ENCODE measurements at regions not wholly inside any gene's neighbourhood (a gene's known extent, or its start where the extent isn't known, plus 50 kb on each side); places are given as distances from the start of the nearest gene placed in this dataset.
"Not testable (repeated sequence)": the region's sequence is repeated elsewhere in the genome, so short reads cannot be mapped to it uniquely, and the experiment has no call there.

DNA sequence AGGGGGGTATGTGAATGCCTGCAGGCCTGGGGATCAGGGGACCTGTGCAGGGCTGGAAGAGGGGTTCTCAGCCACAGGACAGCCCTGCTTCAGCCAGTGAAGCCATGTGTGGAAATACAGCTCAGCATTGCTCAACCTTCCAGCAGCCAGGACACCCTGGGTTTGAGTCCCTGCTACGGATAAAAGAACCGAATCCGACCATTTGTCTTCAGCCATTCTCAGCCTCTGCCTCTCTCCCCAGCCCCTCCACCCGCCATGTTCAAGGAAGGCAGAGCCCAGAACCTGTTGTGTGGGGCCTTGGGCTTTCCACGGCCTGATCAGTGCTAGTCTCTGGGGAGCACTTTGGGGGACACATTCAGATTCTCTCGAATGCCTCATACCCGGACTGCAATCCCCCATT lies 337.5 kb downstream of the PREX1 start:
- DNase-seq = not testable (repeated sequence)

DNA sequence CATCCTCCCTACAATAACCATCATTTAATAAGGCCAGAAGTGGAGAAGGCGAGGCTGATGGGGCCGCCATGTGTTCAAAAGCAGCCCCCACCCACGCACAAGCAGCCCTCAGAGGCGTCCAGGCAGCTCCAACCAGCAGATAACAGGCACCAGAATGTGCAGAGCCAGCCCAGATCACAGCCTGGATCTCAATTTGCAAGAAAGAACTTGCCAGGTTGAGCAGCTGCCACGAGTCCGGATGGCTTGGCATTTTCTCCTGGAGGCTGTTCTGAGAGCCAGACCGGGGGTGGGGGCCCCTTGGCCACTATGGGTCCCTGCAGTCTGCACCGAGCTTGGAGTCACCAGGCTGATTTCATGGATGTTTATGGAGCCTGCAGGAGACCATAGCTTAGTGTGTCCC lies 338.1 kb downstream of the PREX1 start:
- no peak for DNase-seq

DNA sequence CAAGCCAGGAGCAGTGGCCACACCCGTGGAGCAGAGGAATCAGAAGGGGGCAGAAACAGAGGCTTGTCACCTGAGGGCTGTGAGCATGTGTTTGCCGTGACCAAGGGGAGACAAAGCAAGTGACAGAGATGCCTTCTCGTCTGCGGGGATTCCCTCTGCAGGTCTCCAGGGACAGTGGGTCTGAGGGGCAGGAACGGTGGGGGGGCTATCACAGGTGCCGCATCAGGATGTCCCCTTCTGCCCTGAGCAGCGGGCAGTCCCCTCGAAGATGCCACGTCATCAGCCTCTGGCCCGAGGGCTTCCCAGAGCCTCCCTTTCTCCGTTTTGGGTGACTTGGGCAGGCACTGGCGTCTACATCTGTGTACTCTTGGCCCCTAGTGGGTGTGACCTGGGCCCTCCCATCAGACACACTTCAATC lies 338.7 kb downstream of the PREX1 start:
- DNase-seq = no peak

DNA sequence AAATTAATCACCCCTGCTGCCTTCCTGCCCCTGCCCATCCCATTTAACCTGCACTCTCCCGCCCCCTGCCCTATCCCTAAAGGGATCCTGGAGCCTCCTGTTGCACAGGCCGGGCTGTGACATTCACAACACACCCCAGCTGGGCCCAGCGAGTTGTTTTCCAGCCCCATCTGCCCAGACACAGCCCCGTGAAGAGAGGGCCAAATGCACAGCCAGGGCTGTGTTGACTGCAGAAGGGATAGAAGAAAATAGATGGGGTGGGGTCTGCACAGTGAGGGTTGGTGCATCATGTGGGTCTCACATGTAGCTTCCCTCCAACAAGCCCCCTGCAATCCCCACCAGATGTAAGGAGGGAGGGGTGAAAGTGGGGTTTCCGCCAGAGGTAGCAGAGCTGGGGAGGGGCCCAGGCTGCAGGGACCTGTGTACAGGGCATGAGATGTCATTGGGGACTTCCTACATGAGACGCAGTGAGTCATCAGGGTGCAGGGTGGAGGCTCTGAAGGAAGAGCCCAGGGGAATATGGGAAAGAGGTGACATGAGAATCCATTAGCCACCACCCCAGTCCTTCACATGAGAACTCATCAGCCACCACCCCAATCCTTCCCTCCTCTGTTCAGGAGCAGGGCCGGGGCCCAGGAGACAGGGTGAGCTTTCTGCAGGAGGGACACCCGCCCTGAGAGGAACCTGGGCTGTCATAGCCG lies 339.3 kb downstream of the PREX1 start:
- not testable (repeated sequence) for DNase-seq

DNA sequence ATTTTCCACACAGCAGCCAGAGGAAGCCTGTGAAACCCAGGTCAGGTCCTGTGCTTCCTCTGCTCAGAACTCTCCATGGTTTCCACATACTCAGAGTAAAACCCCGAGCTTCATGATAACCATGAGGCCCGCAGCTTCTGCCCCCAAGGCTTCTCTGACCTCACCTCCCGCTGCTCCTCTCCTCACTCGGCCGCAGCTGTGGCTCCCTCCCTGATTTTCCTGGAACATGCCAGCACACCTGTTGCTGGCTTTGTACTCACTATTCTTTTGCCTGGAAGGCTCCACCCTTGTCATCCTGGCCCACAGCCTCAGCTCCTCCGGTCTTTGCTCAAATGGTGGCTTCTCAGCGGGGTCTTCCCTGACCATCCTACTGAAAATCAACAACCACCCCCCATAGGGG lies 341.7 kb downstream of the PREX1 start:
- DNase-seq = no peak

DNA sequence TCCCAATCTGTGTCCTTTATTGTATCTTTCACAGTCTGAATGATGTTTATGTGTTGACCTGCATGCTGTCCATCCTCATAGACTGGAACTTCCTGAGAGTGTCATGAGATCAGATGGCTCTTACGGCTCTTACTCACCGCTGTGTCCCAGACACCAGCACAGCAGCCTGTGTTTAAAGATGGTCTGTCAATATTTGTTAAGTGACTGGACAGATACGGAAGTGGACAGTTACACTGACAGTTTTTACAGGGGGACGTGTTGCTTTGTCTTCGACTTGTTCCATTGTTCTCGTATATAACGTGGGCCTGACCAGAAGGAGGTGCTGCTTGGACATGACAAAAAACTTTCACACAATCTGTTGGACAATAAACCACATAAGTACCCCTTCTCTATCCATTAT lies 342.6 kb downstream of the PREX1 start:
- DNase-seq = not testable (repeated sequence)

DNA sequence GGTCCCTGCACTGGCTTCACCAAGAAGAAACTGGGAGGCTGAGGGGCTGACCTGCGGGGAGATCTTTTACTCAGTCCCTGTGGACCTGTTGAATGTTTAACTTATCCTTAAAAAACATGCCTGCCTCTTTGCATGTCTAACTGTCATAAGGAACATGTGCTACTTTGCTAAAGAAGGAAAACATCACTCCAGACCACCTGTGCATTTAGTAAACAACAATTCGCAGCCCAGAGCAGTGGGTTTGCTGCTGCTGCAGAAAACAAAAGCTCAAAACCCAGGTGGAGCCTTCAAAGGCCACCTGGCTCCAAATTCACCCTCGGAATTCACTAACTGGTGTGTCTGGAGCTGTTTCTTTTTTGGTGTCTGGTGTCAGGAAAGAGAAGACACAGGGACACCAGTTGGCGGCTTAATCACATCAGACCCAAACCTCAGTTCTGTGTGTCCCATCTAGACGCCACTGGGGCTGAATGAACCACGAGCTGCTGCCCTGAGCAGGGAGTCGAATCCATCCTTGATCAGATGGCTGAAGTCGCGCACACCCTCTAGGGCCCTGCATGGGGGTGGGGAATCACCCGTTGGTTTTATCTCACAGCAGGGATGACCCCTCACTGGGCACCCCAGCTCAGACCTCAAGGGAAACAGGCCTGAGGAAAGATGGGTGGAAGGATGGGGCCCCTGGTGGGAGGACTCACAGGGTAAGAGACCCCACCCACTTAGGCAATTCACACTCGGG lies 344.3 kb downstream of the PREX1 start:
- no peak for DNase-seq

DNA sequence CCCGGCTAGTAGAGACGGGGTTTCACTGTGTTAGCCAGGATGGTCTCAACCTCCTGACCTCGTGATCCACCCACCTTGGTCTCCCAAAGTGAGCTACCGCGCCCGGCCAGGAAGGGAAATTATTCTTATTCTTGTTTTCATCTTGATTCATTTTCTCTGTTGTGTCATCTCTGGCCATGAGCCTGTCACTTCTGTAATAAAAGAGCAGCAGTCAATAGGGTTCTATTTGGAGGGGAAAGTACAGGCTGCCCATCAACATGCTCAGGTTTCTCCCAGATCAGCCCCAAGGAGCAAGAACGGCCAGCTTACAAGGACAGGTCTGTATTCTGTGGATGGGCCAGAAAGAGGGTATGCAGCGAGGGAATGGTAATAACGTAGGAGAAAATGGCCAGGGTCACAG lies 345.0 kb downstream of the PREX1 start:
- DNase-seq = no peak

DNA sequence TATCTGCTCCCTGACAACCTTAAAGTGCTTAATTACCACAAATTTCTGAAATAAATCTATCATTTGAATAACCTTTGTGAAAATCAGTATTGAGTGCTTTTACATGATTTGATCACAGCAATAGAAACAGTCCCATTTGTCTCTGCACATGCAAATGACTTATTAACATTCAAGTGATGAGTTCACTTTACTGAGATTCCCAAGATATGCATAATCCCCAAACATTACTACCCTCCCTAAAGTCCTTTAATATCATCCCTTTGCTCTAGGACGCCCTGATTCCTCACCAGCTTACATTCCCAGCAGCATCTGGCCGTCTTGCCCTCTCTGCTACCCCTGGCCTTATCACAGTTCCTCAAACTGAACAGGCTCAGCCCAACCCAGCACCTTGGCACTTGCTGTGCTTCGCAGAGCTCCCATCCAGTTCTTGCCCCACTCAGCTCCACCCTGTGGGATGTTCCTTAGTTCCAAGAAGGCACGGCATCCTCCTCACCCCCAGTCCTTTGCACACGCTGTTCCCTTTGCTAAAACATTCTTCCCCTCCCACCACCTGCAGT lies 347.5 kb downstream of the PREX1 start:
- DNase-seq = no peak

DNA sequence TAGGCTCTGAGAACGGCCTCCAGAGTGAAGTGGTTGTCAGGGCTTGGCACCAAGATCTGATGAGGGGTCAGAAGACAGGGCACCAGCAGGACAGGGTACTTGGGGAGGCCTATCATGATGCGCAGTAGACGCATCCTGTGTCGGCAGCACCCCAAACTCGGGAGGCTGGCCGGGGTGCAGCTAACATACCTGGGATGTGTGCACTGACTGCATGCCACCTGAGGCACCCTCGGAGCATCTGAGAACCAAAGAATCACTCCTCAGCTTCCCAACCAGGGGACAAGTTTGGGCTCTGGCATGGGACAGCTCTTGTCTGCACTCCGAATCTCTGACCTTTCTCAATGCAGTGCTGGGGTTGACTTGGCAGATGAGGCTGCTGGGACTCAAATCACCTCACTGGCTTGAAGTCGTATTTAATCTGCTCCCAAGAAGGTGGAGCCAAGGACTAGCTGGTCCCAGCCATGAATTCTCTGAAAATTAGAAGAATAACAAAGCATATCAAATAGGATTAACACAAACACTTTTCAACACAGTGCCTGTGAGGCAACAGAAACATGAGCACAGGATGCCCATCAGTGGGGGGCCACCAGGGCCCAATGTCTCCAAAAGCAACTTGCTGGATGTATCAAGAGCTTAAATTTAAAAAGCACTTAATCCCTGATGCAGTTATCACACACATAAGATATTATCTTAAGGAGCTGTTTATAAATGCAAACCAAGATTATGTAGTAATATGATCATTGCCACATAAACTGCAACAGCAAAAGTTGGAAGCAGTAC lies 348.8 kb downstream of the PREX1 start:
- DNase-seq = no peak

DNA sequence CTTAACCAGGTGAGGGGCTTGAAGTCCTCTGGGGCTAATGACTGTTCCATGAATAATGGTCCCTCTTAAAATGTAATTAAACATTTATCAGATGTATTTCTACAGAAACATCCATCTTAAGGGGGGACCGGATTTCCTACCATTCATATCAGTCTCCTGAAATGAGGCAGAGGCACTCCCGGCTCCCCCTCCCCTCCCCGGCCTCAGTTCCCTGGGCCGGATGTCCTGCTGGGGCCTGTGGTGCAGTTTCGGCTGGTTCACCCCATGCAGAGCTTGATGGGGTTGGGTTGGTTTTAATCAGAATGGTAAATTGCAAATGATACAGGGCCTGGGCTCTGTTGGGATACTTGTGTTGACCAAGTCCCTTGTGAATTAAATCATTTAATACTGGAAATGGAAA lies 349.4 kb downstream of the PREX1 start:
- no peak for DNase-seq

DNA sequence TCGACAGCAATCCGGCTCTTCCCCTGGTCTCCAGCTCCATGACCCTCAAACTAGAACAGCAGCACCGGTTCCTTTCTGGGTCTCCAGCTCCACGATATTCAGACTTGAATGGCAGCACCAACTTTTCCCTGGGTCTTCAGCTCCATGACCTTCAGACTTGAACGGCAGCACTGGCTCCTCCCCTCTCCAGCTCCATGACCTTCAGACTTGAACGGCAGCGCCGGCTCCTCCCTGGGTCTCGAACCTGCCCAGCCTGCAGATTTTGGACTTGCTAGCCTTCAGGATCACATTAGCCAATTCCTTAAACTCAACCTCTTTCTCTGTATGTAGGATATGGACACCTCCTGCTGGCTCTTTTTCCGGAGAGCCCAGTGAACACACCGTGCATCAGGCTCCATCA lies 350.9 kb downstream of the PREX1 start:
- no peak for DNase-seq

DNA sequence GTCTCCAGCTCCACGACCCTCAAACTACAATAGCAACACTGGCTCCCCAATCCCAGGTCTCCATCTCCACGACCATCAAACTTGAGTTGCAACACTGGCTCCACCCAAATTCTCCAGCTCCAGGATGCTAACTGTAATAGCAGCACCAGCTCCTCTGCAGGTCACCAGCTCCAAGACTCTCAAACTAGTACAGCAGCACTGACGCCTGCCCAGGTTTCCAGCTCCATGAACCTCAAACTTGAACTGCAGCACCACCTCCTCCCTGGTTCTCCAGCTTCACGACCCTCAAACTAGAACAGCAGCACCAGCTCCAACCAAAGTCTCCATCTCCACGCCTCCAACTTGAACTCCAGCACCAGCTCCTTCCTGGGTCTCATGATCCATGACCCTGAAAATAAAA lies 353.8 kb downstream of the PREX1 start:
- no peak for DNase-seq

DNA sequence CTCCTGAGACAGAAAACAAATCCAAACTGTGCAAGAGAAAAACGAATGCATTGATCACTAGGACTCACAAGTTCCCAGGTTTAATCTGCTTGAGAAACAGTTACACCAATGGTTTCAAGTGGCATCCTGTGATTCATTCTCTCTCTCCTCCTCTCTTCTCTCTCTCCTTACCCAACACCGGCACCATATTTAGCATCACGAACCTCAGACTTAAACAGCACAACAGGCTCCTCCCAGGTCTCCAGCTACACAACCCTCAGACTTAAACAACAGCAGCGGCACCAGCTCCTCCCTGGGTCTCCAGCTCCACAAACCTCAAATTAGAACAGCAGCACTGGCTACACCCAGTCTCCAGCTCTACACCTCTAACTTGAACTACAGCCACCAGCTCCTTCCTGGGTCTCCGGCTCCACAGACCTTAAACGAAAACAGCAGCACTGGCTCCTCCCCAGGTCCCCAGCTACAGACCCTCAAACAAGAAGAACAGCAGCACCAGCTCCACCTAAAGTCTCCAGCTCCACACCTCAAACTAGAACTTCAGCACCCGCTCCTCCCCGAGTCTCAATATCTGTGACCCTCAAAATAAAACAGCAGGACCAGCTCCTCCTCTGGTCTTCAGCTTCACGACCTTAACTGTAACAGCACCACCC lies 355.9 kb downstream of the PREX1 start:
- no peak for DNase-seq

DNA sequence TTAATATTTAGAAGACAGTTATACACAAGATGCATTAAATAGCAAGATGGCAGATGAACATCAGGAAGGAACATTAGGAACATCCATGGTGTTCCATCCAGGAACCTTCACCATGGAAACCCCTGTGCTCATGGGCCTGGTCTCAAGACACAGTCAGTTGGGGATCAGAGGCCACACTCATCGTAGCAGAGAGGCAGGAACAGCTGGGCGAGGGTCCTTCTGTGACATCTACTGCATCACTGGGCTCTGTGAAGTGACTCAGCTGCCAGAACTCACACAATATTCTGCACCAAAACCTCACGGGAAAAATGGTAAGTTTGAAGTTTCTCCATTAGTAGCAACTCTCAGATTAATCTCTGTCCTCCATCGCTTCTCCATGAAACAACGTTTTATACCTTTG lies 356.6 kb downstream of the PREX1 start:
- no peak for DNase-seq

DNA sequence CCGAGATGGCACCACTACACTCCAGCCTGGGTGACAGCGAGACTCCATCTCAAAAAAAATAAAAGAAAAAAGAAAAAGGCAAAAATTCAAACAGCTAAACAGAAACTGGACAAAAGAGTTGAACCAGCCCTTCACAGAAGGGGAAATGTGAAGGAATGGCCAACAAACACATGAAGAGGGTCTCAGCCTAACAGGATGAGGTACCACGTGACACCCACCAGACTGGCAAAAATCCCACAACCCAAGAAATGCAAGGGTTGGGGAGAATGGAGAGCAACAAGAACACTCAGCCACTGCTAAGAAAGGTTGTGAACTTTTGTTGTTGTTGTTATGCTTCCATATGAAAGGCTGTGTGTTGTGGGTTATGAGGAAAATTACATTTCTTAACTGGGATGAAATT lies 357.7 kb downstream of the PREX1 start:
- DNase-seq = no peak

DNA sequence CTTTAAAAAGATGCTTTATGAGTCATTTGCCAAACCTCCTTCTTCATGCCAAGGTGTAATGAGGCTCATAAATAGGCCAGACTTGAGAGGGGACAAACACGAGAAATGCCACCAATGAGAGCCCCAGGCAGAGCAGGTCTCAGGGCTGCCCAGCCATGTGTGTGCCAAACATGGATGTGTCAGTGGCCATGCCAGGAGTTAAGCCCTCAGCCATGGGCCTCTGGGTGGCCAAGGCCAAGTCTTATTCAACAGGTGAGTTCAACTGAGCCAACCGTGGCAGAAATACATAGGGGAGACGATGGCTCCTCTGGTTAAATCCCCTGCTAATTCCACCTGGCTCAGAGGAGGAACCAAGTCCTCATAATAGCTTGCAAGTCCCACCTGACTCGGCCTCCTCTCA lies 358.8 kb downstream of the PREX1 start:
- DNase-seq = no peak

DNA sequence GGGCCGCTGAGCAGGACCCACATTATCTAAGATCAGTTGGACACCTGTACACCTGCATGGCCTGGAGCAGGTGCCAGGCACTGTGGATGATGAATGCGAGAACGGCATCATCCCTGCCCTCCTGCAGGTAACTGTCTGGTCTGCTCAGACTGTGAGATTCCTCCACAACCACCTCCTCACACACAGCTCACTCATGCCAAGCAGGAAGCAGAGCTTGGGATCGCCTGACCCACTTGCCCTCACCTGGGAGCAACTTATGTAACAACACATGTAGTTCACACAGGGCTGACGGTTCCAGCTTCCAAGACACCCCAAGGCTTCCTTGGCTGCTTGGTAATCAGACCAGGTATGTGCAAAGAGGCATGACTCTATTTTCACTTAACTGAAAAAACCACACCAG lies 359.2 kb downstream of the PREX1 start:
- DNase-seq = no peak

DNA sequence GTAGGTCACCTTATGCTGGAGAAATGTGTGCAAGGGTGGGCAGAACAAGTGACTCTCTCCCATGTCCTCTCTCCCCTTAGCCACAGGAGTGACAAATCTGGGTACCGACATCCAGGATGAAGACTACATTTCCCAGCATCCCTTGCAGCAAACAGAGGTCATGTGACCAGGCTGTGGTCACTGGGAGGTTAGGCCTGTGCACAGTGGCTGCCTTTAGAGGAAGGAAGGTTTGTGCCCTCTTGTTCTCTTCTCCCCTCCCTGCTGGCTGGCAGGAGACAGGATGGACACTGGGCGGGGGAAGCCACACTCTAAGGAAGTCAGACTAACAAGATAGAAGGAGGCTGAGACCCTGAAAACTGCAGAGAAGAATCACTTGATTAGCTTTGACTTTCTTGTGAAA lies 360.2 kb downstream of the PREX1 start:
- DNase-seq = peak; percentile 25

DNA sequence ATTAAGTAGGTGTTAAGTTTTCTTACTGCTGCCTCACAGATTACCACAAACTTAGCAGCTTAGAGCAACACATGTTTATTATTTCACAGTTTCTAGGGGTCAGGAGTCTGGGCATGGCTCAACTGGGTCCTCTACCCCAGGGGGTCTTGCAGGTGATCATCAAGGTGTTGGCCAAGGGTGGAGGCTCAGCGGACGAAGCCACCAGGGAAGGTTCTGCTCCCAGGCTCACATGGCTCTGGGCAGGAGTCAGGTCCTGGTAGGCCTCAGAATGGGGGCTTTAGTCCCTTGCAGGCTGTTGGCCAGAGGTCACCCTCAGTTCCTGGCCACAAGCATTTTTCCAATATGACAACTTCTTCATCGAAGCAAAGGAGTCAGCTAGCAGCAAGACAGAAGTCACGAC lies 362.5 kb downstream of the PREX1 start:
- DNase-seq = no peak

DNA sequence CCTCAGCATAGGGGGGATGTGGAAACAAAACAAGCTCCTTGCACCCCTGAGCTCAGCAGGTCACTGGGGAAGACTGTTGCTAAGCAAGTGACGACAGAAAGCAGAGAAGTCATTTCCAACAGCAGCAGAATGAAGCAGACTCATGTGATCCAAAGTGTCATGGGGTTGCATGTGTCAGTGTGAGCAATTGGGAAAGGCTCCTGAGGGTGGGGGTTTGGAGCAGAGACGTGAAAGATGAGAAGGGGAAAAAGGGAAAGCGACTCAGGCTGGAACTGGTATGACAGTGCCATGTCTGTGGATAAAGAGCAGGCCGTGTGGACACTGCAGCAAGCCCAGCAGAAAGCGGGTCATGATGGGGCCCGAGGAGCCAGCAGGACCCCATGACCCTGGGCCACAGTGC lies 363.9 kb downstream of the PREX1 start:
- DNase-seq = no peak

DNA sequence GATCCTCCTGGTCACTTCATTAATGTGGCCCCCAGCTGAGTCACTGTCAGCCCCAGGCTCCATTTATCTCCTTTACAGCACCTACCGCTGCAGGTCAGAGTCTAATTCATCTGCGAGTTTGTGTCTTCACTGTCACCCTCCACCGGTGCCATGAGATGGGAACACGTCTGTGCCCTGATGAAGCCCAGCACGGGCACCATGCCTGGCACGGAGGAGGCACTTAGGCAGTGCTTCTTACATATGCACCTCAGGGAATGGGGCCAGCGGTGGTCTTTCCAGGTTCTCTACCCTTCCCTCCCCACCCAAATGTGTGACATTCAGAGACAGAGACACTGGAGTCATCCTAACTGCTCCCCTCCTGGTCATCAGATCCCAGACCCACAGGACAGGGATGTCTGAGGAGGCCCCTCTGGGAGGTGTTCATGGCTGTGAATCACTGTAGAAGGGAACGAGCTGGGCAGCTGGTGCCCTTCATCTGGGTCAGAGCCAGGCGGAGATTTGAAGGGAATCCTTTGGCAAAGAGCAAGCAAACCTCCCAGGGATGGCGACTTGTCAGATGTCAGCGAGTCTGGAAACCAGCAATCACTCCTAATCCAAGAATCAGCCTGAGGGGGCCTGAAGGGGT lies 364.6 kb downstream of the PREX1 start:
- DNase-seq = no peak

DNA sequence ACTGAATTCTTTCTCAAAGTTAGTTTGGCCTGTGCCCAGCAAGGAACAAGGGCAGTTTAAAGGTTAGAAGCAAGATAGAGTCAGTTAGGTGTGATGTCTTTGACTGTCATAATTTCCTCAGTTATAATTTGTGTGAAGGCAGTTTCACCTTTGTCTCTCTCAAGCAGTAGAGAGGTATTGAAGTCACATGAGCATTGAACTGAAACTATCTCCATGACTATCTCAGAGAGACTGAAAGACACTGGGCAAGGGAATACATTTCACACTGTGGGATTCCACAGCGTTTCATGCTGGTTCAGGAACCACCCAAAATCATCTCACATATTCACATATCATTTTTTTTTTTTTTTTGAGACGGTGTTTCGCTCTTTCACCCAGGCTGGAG lies 366.1 kb downstream of the PREX1 start:
- no peak for DNase-seq

Measured in dermis blood vessel endothelial cell (primary cell).